HG03025 (cell line): ENCODE measurements at regions not wholly inside any gene's neighbourhood (a gene's known extent, or its start where the extent isn't known, plus 50 kb on each side); places are given as distances from the start of the nearest gene placed in this dataset.
"Not testable (repeated sequence)": the region's sequence is repeated elsewhere in the genome, so short reads cannot be mapped to it uniquely, and the experiment has no call there.

Experiments
- ATAC-seq: cut with Tn5 transposase; IDR thresholded peaks from one replicate; pipeline ENCODE4 v1.9.1; 2021; ENCODE audit warnings: mild to moderate bottlenecking, moderate library complexity; ENCODE audit not compliant: unreplicated experiment, low FRiP score

- no peak for ATAC-seq
These were observed 50.3 kb upstream of the TMC1 start for GRCh38 chr9:72471096-72471495.

GRCh38 chr9:72467766-72468738 is 53.4 kb upstream of the TMC1 start:
- no peak for ATAC-seq

GRCh38 chr9:72465593-72465984 is 55.8 kb upstream of the TMC1 start:
- no peak for ATAC-seq

GRCh38 chr9:72464857-72465592 is 56.4 kb upstream of the TMC1 start:
- ATAC-seq: no peak

GRCh38 chr9:72462340-72462739 is 59.1 kb upstream of the TMC1 start:
- ATAC-seq: no peak

GRCh38 chr9:72460342-72461312 is 60.8 kb upstream of the TMC1 start:
- no peak for ATAC-seq

- ATAC-seq: no peak
These were observed 62.1 kb upstream of the TMC1 start for GRCh38 chr9:72459308-72459707.

- ATAC-seq: no peak
These were observed 63.3 kb upstream of the TMC1 start for GRCh38 chr9:72458153-72458552.

GRCh38 chr9:72457366-72457765 is 64.0 kb upstream of the TMC1 start:
- no peak for ATAC-seq

- no peak for ATAC-seq
These were observed 66.4 kb upstream of the TMC1 start for GRCh38 chr9:72454871-72455491.

- ATAC-seq: no peak
These were observed 67.6 kb upstream of the TMC1 start for GRCh38 chr9:72453797-72454196.

- ATAC-seq: not testable (repeated sequence)
These were observed 75.2 kb upstream of the TMC1 start for GRCh38 chr9:72446241-72446640.

- no peak for ATAC-seq
These were observed 76.0 kb upstream of the TMC1 start for GRCh38 chr9:72445306-72445995.

- no peak for ATAC-seq
These were observed 77.0 kb upstream of the TMC1 start for GRCh38 chr9:72444435-72444834.

- peak; percentile 93 for ATAC-seq
These were observed 77.6 kb upstream of the TMC1 start for GRCh38 chr9:72443855-72444254.

GRCh38 chr9:72441848-72442607 is 77.0 kb upstream of the ZFAND5 start:
- ATAC-seq: no peak

GRCh38 chr9:72440992-72441847 is 76.2 kb upstream of the ZFAND5 start:
- no peak for ATAC-seq

GRCh38 chr9:72440378-72440777 is 75.4 kb upstream of the ZFAND5 start:
- ATAC-seq: no peak
